Activated CD8-positive, alpha-beta memory T cell treated with anti-CD3 and anti-CD28 coated beads, Interleukin-2, amount 50 U/mL, for 24 hours (primary cell): ENCODE measurements at regions not wholly inside any gene's neighbourhood (a gene's known extent, or its start where the extent isn't known, plus 50 kb on each side); places are given as distances from the start of the nearest gene placed in this dataset.

Source experiments
- DNase-seq: peaks from one replicate; pipeline ENCODE4 v3.0.0-alpha.2; 2020; ENCODE audit errors: extremely low read depth

DNA sequence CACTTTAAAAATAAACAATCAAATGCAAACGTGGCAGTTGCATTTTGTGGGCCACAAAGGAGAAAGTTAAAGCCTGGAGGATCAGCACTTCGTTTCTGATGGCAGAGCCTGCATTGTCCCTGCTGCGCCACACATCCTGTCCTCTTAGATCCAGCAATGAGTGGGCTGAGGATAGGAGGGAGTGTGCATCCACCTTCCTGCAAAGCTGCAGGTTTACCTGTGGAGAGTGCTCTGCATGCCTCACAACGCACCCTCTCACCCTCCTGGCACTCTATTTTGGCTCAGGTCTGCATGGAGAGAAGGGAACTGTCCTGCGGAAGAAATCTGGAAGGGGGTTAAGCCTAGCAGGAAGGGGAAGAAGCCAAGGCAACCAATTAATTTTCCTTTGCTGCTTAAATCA is 212.2 kb upstream of the SLC24A2 start:
- no peak for DNase-seq

DNA sequence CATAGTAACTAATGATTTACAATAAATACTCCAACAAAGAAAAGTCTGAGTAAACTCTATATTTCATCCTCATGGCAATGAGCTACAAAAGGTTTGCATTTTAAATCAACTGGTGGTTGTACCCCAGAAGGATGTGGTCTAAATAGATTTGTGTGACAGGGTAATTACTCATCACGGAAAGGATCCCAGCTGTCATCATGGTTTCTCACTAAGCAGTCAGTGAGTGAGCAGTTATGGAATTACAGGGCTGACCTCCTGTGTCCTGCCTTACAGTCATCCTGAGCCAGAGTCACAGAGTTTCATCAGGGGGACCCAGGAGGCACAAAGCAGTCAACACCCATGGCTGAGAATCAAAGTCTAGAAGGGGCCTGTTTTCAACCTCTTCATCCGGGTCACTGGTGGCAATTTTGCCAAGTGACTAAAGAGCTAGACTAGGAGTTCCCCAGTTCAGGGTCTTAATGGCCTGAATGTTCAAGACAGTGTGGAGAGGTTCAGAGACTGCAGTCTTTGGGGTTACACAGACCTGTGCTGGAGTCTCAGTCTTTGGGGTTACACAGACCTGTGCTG is 210.7 kb upstream of the SLC24A2 start:
- DNase-seq: no peak

DNA sequence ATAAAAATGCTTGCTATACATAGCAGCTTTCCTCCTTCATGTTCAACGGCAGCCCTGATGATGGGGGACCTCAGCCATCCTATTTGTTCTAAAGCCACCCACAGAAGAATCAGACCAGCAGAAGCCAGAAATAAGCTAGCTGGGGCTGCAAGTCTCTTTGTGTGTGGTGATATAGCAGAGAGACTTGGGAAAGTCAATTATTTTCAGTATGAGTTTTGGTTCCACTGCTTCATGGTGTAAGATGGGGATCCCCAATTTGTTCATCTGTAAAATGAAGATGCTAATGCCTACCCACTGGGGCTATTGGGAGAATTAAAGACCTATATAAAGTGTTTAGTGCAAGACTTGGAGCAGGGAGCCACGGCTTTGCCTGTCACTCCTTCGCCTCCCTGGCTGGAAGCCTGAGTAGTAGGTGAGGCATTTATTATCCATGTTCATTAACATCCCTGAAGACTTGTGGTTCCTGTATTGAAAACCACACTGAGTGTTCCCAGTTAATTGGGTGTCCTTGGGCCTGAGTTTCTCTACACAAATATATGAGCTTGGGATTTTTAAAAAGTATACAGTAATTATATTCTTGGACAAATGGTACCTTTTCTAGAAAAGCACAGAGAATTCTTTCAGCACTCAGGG is 210.1 kb upstream of the SLC24A2 start:
- no peak for DNase-seq

DNA sequence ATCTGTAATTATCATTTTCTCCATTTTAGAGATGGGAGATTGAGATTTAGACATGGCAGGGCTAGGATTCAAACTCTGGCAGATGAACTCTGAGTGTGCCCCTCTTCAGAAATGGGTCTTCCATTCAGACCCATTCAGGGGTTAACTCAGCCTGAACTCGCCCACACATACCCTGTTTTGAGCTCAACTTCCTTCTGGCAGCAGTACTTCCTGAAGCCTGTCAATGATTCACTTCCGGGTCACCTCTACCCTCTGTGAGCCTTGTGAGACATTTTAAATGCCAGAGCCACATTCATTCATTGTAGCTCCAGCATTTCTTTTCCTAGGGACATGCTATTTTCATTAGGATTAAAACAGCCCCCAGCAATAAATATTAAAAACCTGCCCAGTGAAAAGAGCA is 209.3 kb upstream of the SLC24A2 start:
- DNase-seq: no peak

DNA sequence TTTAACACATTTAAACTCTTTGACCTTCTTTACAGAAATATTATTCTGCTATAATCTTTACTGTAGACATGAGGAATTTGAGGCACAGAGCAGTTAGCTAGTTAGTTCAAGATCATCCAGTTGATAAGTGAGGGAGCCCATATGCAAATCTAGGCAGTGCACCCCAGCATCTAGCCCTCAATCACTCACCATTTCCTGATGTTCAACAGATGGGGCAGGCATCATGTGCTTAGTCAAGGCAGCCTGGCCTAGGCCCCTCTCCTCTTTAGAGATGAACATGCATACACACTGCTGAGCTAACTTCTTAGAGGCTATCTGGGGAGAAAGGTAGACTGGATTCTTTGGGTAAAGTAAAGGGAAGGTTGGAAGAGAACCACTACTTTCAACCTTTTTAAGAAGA is 206.8 kb upstream of the SLC24A2 start:
- DNase-seq: no peak

DNA sequence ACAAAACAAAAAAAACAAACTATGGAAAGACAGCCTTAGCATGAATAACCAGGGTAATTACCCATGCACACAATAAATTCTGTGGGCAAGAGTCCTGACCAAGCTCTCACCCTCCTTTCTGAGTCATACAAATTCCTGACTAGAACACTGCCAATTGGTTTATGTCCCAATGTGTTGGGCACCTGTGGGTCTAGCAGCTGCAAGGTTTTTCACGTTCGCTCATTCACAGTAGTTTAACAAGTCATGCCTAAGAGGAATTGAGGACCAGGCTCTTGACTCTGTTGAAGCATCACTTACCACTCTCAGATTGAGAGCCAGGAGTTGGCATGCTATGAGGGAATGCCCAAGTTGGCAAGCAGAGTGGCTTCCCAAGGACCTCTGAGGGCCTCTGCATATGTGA is 205.5 kb upstream of the SLC24A2 start:
- no peak for DNase-seq

DNA sequence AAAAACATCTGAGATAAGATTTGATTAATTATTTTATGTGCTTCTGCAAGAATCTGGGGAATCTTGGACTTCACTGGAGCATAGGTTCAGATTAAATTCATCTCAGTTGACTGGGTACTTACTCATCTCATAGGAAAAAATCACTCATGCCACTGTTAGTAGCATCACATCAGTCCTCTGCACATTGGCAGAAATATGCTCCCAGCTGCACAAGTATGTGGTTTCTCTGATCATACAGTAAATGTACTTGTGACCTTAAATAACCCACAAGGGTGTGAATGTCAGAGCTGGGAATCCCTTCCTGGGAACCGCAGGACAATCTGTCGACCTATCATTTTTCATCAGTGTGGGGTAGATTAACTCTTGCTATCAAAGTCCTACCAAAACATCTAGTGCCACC is 203.7 kb upstream of the SLC24A2 start:
- DNase-seq: no peak

DNA sequence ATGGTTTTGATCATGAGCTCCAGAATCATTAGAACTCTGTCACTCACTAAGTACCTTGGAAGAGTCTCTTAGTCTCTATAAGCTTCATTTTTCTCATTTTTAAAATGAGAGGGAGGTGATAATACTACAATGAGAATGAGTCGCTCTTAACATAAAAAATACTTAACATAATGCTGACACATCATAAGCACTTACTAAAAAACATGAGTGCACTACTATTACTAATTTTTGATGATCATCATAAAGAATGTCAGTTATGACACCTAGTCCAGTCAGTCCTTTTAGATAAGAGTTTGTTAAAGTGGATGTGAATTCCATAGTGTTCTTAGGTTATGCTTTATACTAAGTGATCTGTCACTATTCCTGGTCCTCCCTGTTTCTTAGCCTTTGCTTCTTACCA is 200.4 kb upstream of the SLC24A2 start:
- DNase-seq: no peak

DNA sequence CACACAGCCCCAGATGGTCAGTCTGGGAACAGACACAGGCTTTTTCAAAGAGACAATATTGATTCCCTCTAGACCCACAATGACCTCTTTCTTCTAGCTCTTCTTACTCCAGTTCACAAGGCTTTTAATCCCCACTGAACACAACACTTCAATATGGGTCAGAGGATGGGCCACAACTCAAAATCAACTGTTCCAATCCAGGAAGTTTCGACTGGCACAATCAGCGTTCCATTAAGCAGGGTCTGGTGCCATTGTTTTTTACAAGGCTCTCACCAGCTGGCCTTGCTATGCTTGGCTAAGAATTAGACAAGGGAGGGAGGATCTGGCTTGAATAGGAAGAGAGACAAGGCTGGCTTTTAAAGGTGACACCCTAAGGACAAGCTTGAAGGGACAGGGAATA is 199.4 kb upstream of the SLC24A2 start:
- no peak for DNase-seq

DNA sequence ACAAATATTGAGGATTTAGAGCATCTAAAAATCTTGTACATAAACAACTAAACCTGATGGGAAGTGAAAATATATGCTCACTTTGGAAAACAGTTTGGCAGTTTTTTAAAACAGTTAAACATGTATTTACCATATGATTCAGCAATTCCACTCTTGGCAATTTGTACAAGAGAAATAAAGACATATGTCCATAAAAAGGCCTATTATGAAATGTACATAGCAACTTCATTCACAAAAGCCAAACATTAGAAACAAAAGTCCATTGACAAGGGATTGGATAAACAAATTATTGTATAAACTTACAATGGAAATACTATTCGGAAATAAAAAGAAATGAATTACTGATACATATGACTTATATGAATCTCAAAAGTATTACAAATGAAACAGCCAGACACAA is 196.2 kb upstream of the SLC24A2 start:
- no peak for DNase-seq

DNA sequence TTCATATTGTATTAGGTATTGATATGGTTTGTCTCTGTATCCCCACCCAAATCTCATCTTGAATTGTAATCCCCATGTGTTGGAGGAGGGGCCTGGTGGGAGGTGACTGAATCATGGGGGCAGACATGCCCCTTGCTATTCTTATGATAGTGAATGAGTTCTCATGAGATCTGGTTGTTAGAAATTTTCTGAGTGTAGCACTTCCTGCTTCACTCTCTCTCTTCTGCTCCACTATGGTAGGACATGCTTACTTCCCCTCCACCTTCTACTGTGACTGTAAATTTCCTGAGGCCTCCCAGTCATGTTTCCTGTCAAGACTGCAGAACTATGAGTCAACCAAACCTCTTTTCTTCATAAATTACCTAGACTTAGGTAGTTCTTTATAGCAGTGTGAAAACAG is 187.4 kb upstream of the SLC24A2 start:
- DNase-seq: no peak

DNA sequence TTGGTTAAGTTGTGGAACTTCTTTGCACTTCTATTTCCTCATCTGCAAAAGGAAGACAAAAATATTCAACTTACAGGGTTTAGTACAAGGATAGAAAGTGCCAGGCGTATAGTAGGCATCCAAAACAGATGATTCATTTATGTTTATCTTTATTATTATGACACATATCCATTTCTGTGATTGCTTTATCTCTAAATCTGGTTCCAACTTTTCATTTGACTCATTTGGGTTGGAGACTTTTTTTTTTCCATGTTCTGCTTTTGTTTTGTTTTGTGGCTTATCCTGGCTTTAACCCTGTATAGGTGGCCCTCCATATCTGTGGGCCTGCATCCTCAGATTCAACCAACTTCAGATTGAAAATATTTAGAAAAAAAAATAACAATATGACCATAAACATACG is 186.7 kb upstream of the SLC24A2 start:
- no peak for DNase-seq

DNA sequence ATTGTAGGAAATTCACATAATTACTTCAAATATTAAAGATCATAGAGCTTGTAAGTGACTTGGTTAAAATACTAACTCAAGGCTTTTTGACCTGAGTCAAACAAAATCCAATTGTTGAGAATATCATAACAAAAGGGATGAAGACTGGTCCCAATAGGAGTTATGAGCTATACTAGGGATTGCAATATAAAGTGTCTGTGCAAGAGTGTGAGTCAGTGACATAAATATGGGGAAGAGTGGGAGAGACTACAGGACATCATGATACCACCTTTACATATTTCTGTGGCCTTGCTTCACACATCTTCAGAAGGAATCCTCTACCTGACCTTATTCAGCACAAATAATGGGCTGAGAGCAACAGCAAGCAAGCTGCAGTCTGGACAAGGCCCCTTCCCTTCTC is 180.9 kb upstream of the SLC24A2 start:
- DNase-seq: no peak

DNA sequence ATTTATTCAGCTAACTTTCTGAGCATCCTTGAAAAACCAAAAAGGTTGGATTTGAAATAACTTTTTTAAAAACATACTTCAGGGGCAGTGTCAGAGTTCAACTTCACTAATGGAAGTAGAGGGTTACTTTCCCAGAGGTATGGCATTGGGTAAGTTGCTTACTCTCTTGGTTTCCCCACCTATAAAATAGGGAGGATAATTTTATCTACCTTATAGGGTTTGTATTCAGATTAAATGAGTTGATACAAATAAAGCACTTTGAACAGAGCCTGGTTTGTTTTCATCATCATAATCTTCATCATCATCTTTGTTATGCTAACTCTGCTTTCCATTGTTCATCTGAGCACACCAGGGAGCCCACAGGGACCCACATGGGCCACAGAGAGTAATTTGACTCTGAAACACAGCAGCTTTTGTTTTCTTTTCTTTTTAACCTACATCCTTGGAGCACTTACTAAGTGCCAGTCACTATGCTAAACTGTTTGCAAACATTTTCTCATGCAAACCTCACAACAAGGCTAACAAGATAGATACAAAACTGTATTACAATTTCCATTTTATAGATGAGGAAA is 179.1 kb upstream of the SLC24A2 start:
- no peak for DNase-seq

DNA sequence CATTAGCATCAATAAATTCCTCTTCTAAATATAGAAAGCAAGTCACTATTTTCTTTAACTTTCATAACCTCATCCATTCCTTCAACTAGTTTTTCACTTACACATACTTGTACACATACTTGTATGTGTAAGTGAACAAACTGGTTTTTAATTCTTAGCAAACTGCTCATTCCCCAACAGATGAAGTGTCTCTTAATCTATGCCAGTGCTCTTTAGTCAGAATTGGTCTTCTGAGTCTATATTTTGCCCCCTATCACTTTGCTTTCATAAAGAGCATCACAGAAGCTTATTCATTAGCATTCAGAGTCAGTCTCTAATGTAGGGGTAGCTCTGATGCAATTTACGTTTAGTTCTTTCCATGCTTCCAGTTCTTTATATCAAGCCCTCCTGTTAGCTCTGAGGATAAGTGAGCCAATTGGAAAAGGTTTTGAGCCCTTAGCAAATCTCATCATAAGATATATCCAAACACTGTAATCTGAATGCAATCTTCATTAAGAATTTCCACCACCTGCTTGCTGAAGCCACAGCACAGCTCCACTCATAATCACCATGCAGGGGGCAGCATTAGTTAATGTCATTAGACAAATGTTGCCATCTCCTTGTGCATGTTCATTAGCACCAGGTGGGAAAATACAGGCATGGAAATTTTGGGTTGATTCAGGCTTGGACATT is 178.5 kb upstream of the SLC24A2 start:
- no peak for DNase-seq

DNA sequence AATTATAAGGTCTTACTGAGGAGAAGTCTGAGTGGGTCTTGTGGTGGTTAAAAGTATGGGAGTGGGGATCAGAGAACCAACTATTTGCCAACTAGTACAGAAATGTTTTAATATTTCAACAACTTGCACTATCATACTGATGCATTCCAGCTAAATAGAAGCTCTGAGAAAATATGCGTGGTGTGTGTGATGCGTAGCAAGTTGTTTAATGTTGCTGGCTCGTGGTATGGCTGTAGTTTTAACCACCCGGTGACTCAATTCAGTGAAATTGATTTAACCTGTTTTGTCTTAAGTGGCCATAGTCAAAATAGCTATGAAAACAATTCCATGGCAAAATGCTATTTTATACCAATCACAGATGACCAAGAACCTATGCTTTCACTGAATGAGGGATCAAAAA is 176.5 kb upstream of the SLC24A2 start:
- DNase-seq: no peak

DNA sequence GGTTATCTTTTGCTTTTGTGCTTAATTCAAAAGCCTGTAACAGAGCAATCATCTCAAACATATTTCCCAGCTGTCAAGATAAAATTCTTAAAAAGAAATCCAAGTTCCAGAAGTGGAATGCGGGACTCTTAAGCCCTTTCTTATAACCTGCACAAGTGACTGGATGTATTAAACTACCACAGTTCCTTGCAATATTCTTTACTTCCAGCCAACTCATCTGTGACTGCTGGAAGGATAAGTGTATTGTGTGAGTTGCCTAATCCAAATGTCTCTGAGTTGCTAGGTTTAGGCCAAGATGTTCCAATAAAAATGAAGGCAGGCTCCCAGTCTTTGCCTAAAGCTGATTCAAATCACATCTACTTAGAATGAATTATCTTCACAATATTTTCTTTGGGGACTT is 159.2 kb upstream of the SLC24A2 start:
- no peak for DNase-seq

DNA sequence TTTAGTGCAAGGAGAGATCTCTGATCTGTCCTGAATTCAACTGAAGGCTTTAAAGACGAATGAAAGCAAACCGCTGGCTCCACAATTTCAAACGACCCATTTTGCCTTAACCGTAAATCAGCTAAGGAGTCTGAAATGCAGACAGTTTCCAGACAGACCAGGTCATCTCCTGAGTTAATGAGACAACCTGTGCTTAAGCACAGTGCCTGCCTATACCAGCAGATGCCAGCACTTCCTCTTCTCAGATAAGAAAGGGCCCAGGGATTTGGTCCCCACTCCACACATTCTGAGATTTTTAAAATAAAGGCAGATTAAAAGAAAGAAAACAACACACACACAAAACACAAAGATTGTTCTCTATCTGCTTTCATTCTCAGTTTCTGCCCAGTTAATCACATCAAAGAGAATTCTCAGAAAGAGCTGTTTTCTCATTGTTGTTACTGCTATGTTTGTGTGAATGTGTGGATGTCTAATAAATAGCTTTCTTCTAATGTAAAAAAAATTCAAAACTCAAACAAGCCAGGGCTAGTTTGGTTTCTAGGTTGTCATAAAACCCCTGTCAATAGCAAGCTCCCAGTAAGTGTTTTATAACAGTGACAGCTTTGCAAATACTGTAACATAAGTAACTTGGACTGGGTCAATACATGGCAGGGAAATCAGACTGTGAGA is 157.7 kb upstream of the SLC24A2 start:
- no peak for DNase-seq

DNA sequence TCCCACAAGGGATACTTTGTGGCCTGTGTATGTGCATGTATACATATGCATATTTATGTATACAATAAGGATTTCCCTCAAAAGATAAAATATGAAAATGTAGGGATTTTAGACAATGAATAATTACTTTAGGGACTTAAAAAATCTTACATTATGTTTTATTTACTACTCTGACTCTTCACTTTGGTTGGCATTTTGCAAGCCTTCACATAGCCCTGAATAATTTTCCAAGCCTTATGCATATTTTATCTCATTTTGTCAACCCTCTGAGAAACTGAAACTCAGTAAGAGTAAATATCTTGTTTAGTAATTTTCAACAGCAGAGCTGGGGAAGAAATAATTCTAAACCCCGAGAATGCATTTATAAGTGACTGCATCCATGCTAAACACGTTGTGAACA is 153.0 kb upstream of the SLC24A2 start:
- DNase-seq: no peak

DNA sequence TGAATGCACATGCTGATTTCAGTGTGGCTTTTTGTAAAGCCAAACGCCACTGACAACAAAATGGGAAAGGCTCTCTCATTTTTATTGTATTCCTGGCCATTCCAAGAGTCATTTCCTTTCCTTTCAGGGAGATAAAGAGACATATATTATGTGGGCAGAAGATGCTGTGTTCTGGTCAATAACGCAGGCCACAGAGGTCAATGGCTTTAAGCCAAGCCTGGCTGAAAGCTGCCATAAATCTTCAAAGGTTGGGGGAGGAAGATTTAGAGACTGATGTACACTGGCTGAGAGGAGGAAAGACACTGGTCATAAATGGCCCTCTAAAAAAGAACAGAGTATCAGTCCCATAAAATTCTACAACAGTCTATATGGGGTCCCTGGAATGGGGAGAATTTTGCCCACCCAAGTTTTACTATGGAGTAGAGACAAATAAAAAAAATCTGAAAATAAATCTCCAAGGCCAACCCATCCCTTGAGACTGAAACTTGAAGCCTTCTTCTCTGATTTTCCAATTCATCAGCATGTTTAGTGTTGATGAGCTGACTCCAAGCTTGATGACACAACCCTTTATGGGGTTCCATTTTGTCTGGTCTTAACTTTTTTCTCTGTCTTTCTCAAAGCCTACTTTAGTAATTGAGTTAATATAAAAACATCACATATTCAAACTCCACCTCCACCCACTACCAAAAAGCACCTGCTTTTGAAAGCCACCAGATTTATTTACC is 152.1 kb upstream of the SLC24A2 start:
- no peak for DNase-seq

DNA sequence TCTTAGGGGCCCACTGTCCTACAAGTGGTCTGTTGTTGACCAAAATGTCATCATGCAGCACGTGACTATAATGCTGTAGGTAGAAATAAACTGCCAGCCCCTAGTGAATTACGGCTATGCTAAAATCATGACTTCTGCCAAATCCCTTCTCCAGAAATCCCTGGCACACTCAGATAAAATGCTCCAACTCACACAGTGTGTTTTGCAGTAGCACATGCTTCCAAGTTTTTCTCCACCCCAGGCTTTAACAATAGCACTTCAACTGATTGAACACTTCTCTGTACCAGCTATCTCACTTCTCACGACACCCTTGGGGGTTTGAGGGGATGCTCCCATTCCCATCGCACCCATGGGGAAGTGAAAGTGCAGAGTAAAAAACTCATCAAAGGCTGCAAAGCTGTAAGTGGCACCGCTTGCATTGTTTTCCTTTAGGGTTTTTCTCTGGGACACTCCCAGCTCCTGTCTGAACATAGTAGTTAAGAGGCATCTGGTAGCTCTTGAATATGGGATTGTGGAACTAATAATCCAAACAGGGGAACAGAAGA is 151.0 kb upstream of the SLC24A2 start:
- DNase-seq: no peak
